Neuronal stem cell (in vitro differentiated cells): ENCODE measurements at regions not wholly inside any gene's neighbourhood (a gene's known extent, or its start where the extent isn't known, plus 50 kb on each side); places are given as distances from the start of the nearest gene placed in this dataset.
"Not testable (repeated sequence)": the region's sequence is repeated elsewhere in the genome, so short reads cannot be mapped to it uniquely, and the experiment has no call there.

Experiments
- DNase-seq: peaks from one replicate; pipeline ENCODE4 v3.0.0-alpha.2; 2013; ENCODE audit warnings: low spot score
- H2AFZ ChIP-seq: one replicate; pipeline ENCODE4 v1.6.1; 2013; ENCODE audit warnings: mild to moderate bottlenecking, low read length, inconsistent platforms
- H2AK5ac ChIP-seq: 2 replicates; pipeline ENCODE4 v1.6.1; 2013; ENCODE audit warnings: low read depth, mild to moderate bottlenecking, inconsistent platforms, low read length, moderate library complexity, mixed read lengths
- H2BK120ac ChIP-seq: 2 replicates; pipeline ENCODE4 v1.6.1; 2013; ENCODE audit warnings: low read depth, mild to moderate bottlenecking, inconsistent platforms, low read length, moderate library complexity, mixed read lengths
- H2BK12ac ChIP-seq: one replicate; pipeline ENCODE4 v1.6.1; 2013; ENCODE audit warnings: low read length, inconsistent platforms
- H2BK15ac ChIP-seq: 2 replicates; pipeline ENCODE4 v1.6.1; 2013; ENCODE audit warnings: mild to moderate bottlenecking, low read length, inconsistent platforms, mixed read lengths
- H2BK5ac ChIP-seq: one replicate; pipeline ENCODE4 v1.6.1; 2013; ENCODE audit warnings: inconsistent platforms, mild to moderate bottlenecking, low read length, moderate library complexity
- H3K14ac ChIP-seq: one replicate; pipeline ENCODE4 v1.6.1; 2013; ENCODE audit warnings: low read length, inconsistent platforms
- H3K18ac ChIP-seq: 2 replicates; pipeline ENCODE4 v1.6.1; 2013; ENCODE audit warnings: low read length, inconsistent platforms
- H3K23ac ChIP-seq: 2 replicates; pipeline ENCODE4 v1.6.1; 2013; ENCODE audit warnings: low read depth, mild to moderate bottlenecking, mixed read lengths, low read length, inconsistent platforms; ENCODE audit not compliant: poor library complexity
- H3K27ac ChIP-seq: replicated peaks from 3 replicates; pipeline ENCODE4 v1.5.1; 2013; ENCODE audit warnings: low read length, inconsistent platforms
- H3K27me3 ChIP-seq, 3 experiments: 2 replicates each; pipeline ENCODE4 v1.6.1; 2013; ENCODE audit warnings: low read length in 3 of 3, mild to moderate bottlenecking in 2 of 3, inconsistent platforms in 1 of 3, low read depth in 1 of 3, mixed read lengths in 1 of 3, moderate library complexity in 1 of 3; ENCODE audit not compliant: control insufficient read depth in 3 of 3, insufficient read depth in 3 of 3
- H3K36me3 ChIP-seq, 2 donors: replicated peaks in 1 of 2; 2 replicates each; pipeline ENCODE4 v1.6.1; 2013; ENCODE audit warnings: low read length in 2 of 2; ENCODE audit not compliant: control insufficient read depth in 2 of 2, insufficient read depth in 2 of 2
- H3K4ac ChIP-seq: 2 replicates; pipeline ENCODE4 v1.6.1; 2013; ENCODE audit warnings: inconsistent platforms, mild to moderate bottlenecking, low read length, moderate library complexity
- H3K4me1 ChIP-seq, 2 donors: 1 replicate in 1 of 2; 2 replicates in 1 of 2; pipeline ENCODE4 v1.6.1; 2013; ENCODE audit warnings: low read length in 2 of 2, low read depth in 1 of 2; ENCODE audit not compliant: control insufficient read depth in 2 of 2, insufficient read depth in 1 of 2
- H3K4me2 ChIP-seq: one replicate; pipeline ENCODE4 v1.6.1; 2013; ENCODE audit warnings: mild to moderate bottlenecking, low read length, inconsistent platforms; ENCODE audit not compliant: insufficient read depth, poor library complexity, severe bottlenecking
- H3K4me3 ChIP-seq, 2 donors: 2 replicates each; pipeline ENCODE4 v1.5.1; 2013; ENCODE audit warnings: low read length in 2 of 2, mild to moderate bottlenecking in 2 of 2, inconsistent platforms in 1 of 2, moderate library complexity in 1 of 2
- H3K79me1 ChIP-seq: one replicate; pipeline ENCODE4 v1.6.1; 2013; ENCODE audit warnings: low read depth, mild to moderate bottlenecking, inconsistent platforms, low read length, moderate library complexity
- H3K9ac ChIP-seq: one replicate; pipeline ENCODE4 v1.6.1; 2013; ENCODE audit warnings: mild to moderate bottlenecking, low read depth, low read length, inconsistent platforms; ENCODE audit not compliant: poor library complexity
- H3K9me3 ChIP-seq, 2 donors: replicated peaks in 1 of 2; 2 replicates each; pipeline versions ENCODE3 to v1.6.1; 2013; ENCODE audit warnings: low read length in 2 of 2, mild to moderate bottlenecking in 2 of 2, inconsistent platforms in 1 of 2, low read depth in 1 of 2, mixed read lengths in 1 of 2, moderate library complexity in 1 of 2; ENCODE audit not compliant: control insufficient read depth in 2 of 2, insufficient read depth in 1 of 2
- H4K8ac ChIP-seq: one replicate; pipeline ENCODE4 v1.6.1; 2013; ENCODE audit warnings: low read depth, mild to moderate bottlenecking, inconsistent platforms, low read length, moderate library complexity
- H4K91ac ChIP-seq: one replicate; pipeline ENCODE4 v1.6.1; 2013; ENCODE audit warnings: low read length, low read depth, mild to moderate bottlenecking, inconsistent platforms; ENCODE audit not compliant: poor library complexity
- WGBS, 2 donors: extraction: QIAGEN DNeasy Blood & Tissue Kit; methylation state at CpG; one replicate each; pipeline ENCODE4 v1.1.7; 2013; ENCODE audit warnings: missing lambda C conversion rate in 2 of 2, mixed read lengths in 1 of 2; ENCODE audit not compliant: insufficient read length in 2 of 2, insufficient replicate concordance in 1 of 2; ENCODE audit errors: extremely low coverage in 2 of 2; 5-methylcytosine and 5-hydroxymethylcytosine counted together

DNA sequence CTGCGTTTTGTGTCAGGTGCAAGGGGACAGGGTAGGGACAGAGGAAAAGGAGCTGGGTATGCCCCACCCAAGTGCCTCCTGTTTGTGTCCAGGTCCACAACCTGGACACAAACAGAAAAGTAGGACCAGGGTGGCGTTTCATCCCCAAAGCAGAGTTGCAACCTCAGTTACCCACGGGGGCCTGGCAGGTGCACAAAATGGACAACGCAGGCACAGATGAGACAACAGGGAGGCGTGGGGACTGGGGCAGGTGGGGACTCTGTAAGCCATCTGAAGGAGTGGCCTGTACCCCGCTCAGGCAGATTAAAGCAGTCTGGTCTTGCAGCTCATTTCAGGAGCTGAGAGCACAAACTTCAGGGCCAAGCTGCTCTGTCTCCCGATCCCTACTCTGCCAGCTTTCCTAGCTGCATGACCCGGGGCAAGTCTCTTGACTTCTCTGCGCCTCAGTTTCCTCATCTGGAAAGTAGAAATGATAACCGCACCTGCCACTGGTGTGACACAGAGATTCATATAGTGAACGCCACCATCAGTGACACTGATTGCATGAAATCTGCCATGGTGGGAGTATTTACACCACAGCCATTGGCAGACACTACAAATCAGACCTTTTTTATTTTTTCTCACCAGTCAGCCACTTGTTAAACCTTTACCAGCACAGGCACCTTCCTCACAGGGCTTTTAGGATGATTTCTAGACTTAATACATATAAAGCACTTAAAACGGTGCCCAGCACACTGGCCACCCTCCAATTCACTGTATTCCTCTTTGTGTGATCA lies 123.0 kb downstream of the PHETA1 start:
- Histone ChIP-seq H3K27ac (no peak overlapping the region), H2BK12ac (no peak overlapping the region), H3K27me3 (no peaks in the 10 kb centered on the region), H3K4me3 (no peak overlapping the region), H3K14ac (no peak overlapping the region), H2BK5ac (no peak overlapping the region), H2AFZ (no peak overlapping the region), H3K4ac (no peak overlapping the region), H3K9ac (no peak overlapping the region), H3K36me3 (no peaks in the 10 kb centered on the region), H4K91ac (no peak overlapping the region), H4K8ac (no peak overlapping the region), H3K79me1 (no peaks in the 10 kb centered on the region), H3K18ac (no peak overlapping the region), H3K23ac (no peak overlapping the region), H3K9me3 (peaks cover 0 to 2% of the 10 kb centered on the region in 2 donors), H3K4me2 (no peak overlapping the region), H2AK5ac (peak overlapping the region; percentile 13), H2BK15ac (no peak overlapping the region), H3K4me1 (peaks cover 5 to 17% of the 10 kb centered on the region in 2 donors), H2BK120ac (no peak overlapping the region)
- no CpG with 5 or more reads among the region's 12 CpGs for WGBS, 2 donors
- DNase-seq: no peak

DNA sequence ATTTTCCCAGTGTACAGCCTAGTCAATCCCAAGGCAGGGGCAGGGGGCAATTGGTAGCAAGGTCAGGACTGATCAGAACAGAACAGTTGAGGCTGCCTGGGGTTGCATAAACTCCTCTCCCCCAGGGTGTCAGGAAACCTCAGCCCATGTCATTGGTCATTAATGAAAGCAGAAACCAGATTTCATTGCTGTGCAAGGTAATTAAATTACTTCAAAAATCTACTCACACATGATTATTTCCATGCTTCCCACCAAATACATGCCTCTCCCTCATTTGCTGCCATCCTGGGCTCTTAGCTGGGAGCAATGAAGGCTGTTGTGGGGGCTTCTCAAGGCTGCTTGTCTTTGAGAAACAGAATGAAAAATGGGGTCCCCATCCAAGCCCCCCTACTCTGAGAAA lies 124.2 kb downstream of the PHETA1 start:
- Histone ChIP-seq H2BK5ac (no peak overlapping the region), H2BK12ac (no peak overlapping the region), H4K91ac (no peak overlapping the region), H3K4ac (no peak overlapping the region), H4K8ac (no peak overlapping the region), H3K27ac (no peak overlapping the region), H3K9me3 (peaks cover 0 to 2% of the 10 kb centered on the region in 2 donors), H3K18ac (no peak overlapping the region), H3K4me1 (peaks cover 5 to 9% of the 10 kb centered on the region in 2 donors), H2AFZ (no peak overlapping the region), H3K79me1 (no peaks in the 10 kb centered on the region), H3K14ac (no peak overlapping the region), H2BK15ac (no peak overlapping the region), H2BK120ac (no peak overlapping the region), H2AK5ac (no peak overlapping the region), H3K9ac (no peak overlapping the region), H3K36me3 (no peaks in the 10 kb centered on the region), H3K23ac (no peak overlapping the region), H3K4me3 (no peak overlapping the region), H3K27me3 (no peaks in the 10 kb centered on the region), H3K4me2 (no peak overlapping the region)
- DNase-seq: no peak

DNA sequence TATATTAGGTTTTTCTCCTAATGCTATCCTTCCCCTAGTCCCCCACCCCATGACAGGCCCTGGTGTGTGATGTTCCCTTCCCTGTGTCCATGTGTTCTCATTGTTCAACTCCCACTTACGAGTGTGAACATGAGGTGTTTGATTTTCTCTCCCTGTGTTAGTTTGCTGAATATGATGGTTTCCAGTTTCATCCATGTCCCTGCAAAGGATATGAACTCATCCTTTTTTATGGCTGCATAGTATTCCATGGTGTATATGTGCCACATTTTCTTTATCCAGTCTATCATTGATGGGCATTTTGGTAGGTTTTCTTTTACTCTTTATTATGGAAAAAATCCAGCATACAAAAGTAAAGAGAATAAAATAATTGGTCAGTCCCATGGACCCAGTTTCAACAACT lies 126.1 kb downstream of the PHETA1 start:
- not testable (repeated sequence) for H4K8ac ChIP-seq, H4K91ac ChIP-seq, H2BK5ac ChIP-seq, H3K23ac ChIP-seq, H2BK15ac ChIP-seq, H3K36me3 ChIP-seq, H2BK12ac ChIP-seq, H3K27ac ChIP-seq, H3K4me1 ChIP-seq, H2BK120ac ChIP-seq, H3K4ac ChIP-seq, H3K14ac ChIP-seq, H2AFZ ChIP-seq, H3K4me3 ChIP-seq, H3K18ac ChIP-seq, H2AK5ac ChIP-seq, H3K9me3 ChIP-seq, H3K79me1 ChIP-seq, DNase-seq, H3K27me3 ChIP-seq, H3K9ac ChIP-seq, H3K4me2 ChIP-seq
- no CpG with 5 or more reads among the region's 1 CpG for WGBS, 2 donors

DNA sequence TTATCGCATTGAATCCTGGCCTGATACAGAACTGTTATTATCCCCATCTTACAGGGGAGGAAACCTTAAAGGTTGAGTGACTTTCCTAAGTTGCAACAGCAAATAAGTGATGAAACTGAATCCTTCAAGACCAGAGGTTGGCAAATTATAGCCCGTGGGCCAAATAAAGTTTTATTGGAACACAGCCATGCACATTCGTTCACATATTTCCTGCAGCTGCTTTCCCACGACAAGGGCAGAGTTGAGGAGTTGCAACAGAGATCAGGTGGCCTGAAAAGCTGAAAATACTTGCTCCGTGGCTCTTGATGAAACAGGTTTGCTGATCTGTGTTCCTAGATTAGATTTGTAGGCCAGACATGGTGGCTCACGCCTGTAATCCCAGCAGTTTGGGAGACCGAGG lies 126.7 kb downstream of the PHETA1 start:
- Histone ChIP-seq H2BK5ac (no peak overlapping the region), H3K79me1 (no peaks in the 10 kb centered on the region), H2BK15ac (no peak overlapping the region), H3K4me2 (no peak overlapping the region), H3K4me1 (no peaks in the 10 kb centered on the region), H3K27ac (no peak overlapping the region), H3K9me3 (peaks cover 0 to 2% of the 10 kb centered on the region in 2 donors), H4K8ac (no peak overlapping the region), H3K23ac (no peak overlapping the region), H3K27me3 (no peaks in the 10 kb centered on the region), H3K4ac (no peak overlapping the region), H2BK120ac (no peak overlapping the region), H2BK12ac (no peak overlapping the region), H3K9ac (no peak overlapping the region), H2AFZ (no peak overlapping the region), H2AK5ac (no peak overlapping the region), H3K18ac (no peak overlapping the region), H4K91ac (no peak overlapping the region), H3K14ac (no peak overlapping the region), H3K36me3 (no peaks in the 10 kb centered on the region), H3K4me3 (no peak overlapping the region)
- no CpG with 5 or more reads among the region's 7 CpGs for WGBS, 2 donors
- no peak for DNase-seq
